Dedifferentiated amniotic fluid mesenchymal stem cell (primary cell): ENCODE measurements at regions not wholly inside any gene's neighbourhood (a gene's known extent, or its start where the extent isn't known, plus 50 kb on each side); places are given as distances from the start of the nearest gene placed in this dataset.
A peak's percentile ranks its signal among the peaks of the same experiment; 100 is the strongest.

Experiments used
- DNase-seq: peaks from one replicate; pipeline ENCODE4 v3.0.0-alpha.2; 2016; ENCODE audit errors: extremely low spot score

DNA sequence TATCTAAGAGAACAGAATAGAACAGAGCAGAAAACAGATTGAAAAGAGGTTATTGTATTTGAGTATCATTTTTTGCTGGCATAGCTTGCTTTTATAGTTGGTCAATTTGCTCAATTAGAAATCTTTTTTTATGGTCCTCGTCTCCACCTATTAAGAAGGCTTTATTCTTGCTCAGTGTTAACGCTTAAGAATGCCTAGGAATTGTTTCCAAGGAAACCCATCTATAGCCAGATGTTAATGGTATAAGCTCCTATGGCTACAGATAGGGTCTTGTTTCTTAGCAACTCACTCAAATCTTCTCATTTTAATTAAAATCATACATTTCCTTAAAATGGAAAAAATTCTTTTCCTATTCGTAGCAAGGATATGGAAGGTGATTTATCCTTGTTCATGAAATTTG, 392.3 kb downstream of the TMEM135 start:
- DNase-seq = no peak

DNA sequence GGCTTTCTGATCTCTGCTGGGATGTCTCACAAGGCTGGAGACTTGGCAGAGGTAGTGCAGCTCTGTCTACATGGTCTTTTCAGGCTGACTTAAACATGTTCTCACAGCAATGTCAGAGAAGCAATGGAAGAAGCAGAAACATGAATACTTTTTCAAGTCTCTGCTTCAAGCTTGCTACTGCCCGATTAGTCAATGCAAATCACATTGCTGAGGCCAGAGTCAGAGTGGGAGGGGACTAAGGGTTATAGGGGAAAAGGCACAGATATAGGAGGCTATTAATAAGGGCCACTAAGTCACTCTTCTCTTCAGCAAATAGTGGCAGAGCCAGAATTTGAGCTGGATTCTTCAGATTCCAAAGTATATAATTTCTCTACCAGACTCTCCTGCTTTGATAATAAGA, 390.5 kb downstream of the TMEM135 start:
- DNase-seq = no peak

DNA sequence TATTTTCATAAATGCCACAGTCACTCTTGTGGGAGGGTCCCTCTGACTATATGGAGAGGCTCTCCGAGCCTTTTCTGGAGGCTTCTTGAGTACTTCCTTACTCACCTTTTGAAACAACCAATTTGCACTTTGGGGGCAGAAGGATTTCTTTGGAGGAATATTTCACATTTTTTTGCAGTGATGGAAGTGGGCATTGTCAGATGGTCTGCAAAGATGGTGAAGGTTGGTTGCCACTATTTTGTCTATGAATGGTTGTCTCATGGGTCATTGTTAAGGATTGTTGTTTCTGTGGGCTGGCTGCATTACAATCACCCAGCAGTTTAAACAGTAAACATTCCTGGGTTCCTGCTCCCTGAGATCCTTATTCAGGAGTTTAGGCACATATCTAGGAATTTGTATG, 388.2 kb downstream of the TMEM135 start:
- peak; percentile 46 for DNase-seq

DNA sequence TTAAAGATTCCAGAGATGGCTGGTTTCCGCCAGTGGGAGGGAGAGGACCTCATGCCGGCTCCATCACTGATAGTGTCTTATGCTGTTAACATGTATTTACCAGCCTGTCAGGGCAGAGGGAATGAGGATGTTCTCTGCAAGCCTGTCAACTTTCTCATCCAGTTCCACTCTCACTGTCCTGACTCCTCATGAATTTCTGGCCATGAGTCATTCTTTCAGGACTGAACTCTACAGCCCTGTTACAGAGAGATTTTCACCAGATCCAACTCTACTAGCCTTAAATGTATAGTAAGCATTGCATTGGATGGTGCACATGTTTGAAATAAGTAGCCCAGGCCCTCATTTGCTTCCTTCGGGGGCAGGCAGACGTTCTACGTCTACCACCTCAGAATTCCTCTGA, 387.7 kb downstream of the TMEM135 start:
- DNase-seq = no peak

DNA sequence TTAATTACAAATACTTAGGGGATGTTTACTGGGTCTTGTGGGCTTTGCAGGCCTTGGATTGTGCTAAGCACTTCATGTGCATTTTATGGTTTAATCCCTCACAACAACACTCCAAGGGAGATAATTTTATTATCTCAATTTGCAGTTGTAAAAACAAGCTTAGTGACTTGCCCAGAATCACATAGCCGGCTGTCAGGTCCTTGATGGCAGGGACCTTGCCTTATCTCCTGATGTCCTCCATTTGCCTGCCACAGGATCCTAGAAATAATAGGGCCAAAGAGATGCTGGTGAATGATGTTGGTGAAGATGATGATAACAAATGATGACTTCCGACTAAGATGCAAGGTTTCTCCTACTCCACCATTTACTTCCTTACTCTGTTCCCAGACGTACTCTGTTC, 385.4 kb downstream of the TMEM135 start:
- no peak for DNase-seq

DNA sequence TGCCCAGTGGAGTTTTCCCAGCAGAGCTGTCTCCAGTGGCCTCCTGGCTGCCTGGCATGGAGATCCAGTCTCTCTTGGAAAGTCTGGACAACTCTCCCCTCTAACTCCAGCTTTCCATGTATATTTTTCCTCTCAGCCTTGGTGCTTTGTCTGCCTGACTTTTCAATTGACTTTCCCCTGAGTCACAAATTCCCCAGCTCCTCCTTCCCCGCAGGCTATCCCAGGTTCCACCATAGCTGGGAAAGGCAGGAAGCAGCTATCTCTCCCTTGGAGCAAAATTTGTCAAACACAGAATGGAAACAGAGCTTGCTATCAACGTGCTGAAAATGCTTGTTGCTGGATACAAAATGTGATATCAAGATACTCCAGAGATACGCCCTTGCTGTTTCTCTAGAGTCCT, 384.8 kb downstream of the TMEM135 start:
- DNase-seq = peak; percentile 35

DNA sequence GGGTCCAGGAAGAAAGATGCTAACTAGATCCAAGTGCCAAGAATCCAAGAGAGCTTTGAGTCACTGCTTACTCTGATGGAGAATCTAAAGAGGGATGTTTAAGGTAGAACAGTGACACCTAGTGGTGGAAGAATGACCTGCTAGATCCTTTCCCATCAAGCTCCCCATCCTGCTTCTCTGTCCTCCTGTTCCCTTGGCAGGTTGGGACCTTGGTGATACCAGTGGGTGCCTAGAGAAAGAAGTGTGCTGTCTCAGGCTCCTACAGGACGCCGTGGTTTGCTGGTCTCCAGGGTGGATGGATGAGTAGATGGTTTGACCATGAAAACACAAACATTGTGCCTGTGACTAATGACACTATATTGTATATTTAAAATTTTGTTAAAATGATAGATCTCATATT, 383.7 kb downstream of the TMEM135 start:
- DNase-seq = peak; percentile 70

DNA sequence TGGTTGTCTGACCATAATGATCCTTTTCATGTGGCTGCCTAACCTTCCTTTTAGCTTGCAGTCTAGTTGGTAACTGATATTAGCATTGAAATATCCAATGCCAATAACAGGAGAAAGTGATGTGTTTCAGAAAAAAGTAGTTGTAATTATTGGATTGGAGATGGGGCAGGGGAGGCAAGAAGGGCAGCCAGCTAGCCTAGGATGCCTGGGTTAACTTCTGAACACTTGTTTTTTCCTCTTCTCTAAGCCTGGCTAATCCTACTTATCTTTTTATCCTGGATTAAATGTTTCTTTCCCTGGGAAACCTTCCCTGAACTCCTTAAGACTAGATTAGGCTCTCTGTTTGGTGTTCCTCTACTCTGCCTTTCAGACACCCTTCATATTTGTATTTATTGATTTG, 380.2 kb downstream of the TMEM135 start:
- DNase-seq = no peak

DNA sequence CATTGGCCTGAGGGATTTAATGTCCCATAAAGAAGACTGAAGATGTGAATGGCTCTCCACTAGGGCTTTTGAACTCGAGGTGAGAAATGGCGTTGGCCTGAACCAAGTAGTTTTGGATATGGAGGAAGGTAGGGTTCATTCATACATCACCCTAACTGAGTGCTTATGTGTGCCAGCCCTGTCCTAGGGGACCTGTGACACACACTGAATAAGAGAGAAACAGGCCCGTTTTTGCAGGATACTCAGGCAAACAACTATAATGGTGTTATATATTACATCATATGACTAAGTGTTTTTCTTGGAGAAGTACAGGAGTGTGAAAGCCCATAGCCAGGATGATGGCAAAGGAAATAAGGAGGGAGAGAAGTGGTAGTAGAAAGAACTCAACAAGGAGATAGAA, 368.1 kb downstream of the TMEM135 start:
- DNase-seq = no peak

DNA sequence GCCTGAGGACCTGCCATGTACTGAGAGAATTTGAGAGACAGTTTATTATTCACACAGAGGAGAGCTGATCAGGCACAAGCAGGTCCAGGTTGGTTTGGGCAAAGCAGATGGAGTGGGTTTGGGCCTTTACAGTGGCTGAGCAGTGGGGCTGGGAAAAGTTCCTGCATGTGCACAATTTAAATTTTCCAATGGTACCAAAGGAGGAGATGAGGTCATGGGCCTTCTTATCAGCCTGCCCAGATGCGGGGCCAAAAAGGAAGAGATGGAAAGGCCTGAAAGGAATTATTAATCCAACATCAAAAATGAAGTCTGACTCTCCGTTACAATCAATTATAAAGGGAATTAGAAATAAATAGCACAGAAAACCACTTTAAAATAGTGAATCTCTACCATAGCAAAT, 367.6 kb downstream of the TMEM135 start:
- no peak for DNase-seq

DNA sequence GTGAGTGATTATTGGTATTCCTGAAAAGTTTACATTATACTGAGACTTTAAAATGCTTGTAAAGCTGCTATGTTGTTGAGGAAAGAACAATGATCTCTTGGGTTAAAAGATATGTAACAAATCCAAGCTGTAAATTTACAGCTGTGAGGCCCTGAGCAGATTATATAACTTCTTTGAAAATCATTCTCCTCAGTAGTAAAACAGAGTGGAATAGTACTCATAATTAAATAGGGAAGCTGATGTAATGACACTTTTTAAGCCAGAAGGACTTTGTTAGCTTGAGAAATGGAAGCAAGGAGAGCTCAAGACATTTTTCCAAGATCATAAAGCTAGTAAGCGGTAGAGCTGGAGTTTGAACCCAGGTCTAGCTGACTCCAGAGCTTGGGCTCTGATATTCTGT, 363.9 kb downstream of the TMEM135 start:
- no peak for DNase-seq

DNA sequence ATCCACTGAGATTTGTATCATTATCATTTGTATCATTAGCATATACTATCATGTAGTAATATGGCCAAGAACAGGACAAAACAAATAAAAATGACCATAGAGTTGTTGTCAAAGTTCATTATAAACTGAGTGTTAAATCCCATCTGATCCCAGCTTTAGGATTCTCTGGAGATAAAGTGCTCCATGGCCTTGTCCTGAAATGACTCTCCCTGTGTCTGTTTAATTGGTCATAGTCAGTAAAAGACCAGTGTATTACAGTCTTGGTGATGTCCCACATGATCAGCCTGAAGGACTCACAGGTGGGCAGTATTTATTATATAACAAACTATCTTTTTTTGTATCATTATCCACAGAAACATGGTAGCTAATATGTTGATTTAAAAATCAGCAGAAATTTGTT, 361.6 kb downstream of the TMEM135 start:
- DNase-seq = no peak

DNA sequence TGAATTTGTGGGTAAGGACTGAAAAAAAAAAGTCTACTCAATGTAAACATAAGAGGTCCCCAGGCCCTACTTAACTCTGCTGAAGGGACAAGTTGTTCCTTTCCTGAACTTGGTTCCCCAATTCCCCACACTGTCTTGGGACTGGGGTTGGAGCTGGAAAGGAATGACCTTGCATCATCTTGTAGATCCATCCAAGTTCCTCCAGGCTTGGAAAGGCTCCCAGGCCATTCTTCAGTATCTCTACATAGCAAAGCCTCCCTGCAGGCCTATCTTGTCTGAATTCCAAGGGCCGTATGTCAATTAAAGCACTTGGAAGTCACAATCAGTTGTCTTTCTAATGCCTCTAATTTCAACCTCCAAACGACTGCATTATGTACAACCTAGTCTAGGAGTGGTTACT, 361.2 kb downstream of the TMEM135 start:
- DNase-seq = no peak

DNA sequence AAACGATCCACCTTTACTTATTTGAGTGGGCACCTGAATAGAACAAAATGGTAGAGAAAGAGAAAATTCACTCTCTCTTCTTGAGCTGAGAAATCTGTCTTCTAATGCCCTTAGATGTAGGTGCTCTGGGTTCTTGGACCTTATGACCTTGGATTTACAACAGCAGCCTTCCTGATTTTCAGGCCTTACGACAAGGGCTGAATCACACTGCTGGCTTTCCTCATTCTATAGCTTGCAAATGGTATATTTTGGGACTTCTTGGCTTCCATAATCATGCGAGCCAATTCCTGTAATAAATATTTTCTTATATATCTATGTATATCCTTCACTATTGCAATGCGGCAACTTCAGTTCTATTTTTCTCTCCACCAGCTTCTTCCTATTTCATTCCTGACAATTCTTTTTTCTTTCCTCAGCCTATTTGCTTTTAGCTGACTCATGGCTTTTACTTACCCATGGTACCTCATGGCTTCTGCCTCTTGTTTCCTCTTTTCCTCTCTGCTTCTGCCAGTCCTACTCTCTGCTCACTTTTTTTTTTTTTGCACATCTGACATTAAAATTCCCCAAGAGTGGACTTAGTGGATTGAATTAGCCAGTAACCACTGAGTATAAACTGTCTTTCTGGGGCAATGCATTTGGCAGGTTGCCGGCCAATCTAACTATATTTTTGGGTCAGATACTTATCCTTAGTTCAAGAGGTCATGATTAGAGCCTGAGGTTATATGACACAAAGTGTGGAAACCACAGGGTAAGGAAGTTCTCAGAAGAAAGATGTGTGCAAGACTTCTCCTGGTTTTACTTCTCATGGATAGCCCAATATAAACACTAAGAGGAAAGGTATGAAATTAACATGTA, 359.5 kb downstream of the TMEM135 start:
- DNase-seq = no peak

DNA sequence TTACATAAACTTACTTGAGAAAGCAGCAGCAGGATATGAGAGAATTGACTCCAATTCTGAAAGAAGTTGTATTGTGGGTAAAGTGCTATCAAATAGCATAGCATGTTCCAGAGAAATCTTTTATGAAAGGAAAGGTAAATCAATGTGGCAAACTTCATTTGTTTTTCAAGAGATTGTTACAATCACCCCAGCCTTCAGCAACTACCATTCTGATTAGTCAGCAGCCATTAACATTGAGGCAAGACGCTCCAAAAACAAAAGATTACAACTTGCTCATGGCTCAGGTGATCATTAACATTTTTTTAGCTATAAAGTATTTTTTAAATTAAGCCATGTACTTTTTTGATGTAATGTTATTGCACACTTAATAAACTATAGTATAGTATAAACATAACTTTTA, 357.2 kb downstream of the TMEM135 start:
- DNase-seq = no peak

DNA sequence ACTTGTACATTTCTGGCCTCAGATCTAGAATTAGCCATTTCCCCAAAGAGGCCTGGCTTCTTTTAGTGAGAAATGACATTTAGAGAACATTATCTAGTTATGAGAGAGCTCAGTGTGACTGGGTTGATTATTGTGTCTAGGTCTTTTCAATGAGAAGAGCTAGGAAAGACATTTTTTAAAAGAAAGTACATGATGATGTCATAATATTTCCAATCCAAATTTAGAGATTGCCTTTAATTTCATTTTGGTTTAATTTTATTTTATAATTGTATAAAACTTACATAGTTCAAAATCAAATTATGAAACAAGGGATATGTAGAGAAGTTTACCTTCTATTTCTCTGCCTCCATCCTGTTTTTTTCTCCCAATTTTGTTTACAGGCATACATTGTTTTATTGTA, 354.9 kb downstream of the TMEM135 start:
- no peak for DNase-seq

DNA sequence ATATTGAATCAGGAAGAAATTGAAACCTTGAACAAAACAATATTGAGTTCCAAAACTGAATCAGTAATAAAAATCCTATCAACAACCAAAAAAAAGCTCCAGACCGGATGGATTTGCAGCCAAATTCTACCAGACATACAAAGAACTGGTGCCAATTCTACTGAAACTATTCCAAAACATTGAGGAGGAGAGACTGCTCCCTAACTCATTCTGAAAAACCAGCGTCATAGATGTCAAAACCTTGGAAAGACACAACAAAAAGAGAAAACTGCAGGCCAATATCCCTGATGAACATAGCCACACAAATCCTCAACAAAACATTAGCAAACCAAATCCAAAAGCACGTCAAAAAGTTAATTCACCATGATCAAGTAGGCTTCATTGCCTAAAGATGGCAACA, 353.8 kb downstream of the TMEM135 start:
- no peak for DNase-seq

DNA sequence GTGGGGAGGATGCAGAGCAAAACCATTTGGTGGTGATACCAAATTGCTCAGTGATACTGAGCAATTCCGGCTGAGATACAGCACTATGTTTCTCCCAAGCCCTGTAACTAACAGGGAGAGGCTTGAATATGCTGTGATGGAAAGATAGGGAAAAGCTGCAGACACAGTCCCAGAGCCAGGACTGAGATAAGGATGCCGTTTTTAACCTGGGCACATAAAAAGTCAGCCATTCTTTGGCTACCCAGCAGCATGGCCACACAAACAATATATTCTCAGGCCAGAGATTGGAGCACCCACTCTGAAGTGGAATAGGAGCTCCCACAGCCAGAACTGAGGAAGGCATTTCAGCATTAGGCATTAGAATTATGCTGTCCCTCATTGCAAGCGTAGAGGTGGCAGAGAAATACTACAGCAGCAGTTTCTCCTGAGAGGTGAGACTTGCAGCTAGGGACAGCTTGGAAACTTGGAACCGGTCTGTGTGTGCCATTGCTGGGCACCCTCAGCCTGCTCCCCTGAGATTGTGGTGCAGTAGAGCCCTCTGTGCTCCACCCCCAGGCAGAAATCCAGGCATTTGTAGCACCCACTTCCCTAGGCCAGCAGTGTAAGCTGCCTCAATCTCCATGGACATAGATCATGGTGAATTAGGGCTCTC, 346.5 kb downstream of the TMEM135 start:
- DNase-seq = no peak

DNA sequence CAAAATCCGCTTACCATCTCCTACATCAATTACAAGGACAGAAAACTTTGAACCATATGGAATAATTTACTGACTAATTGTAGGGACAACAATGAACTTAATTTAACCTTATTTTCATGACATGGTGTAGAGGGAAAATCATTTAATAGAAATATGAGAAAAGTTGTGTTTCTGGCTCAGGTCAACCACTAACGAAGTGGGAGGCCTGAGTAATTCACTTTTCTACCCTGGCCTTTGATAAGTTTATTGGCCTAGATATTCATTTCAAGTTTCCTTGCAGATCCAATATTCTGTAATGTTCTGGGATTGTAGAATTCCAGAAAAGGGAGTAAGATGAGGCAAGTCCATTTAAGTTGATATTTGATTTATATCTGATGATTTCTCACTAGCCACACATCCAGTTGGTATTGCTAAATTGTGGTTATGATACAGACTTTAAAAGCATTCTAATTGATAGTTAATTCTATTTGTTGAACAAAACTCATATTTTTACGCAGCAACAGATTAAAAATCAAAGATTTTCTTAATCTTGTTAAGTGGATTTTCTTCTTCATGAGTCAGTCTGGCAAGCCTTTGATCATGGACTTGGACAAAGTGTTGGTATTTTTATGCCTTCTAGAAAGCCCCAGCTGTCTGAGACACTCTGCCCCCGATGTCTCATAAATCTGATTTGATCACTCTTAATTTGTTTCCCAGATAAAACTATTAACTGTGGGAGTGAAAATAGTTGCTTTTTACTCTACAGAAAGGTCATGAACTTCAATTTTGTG, 336.5 kb downstream of the TMEM135 start:
- DNase-seq = no peak
